H1 (cell line): ENCODE measurements at regions not wholly inside any gene's neighbourhood (a gene's known extent, or its start where the extent isn't known, plus 50 kb on each side); places are given as distances from the start of the nearest gene placed in this dataset.

ENCODE experiments used
- CTCF ChIA-PET: fragments of 300-600 bp; sonication (Branson Sonifier 250); formaldehyde crosslinking; loops from one replicate; lab custom pipeline; 2021; ENCODE audit not compliant: partially characterized antibody; lab: Charles Lee
- POLR2A ChIA-PET: fragments of 300-600 bp; sonication (Branson Sonifier 250); formaldehyde crosslinking; loops from one replicate; lab custom pipeline; 2021; ENCODE audit warnings: inconsistent platforms; ENCODE audit not compliant: partially characterized antibody; lab: Charles Lee
- DNase-seq, 2 experiments: peaks; one replicate each; pipeline versions ENCODE4 v3.0.0 to v3.0.0-alpha.2; 2010 to 2022; ENCODE audit warnings: low spot score in 2 of 2, low read depth in 1 of 2, mixed read lengths in 1 of 2
- FAIRE-seq: peaks from 2 replicates; lab custom pipeline; 2011; peaks lifted over from hg19 to GRCh38; lab: Jason Lieb, UNC
- H2AFZ ChIP-seq: 2 replicates; pipeline ENCODE4 v1.8.1; 2012; ENCODE audit warnings: low read length, inconsistent platforms
- H2AK5ac ChIP-seq: 2 replicates; pipeline ENCODE4 v1.6.1; 2013; ENCODE audit warnings: low read depth, low read length
- H2BK120ac ChIP-seq: replicated peaks from 2 replicates; pipeline ENCODE3; 2013; ENCODE audit warnings: low read depth, low read length, inconsistent platforms
- H2BK12ac ChIP-seq: 2 replicates; pipeline ENCODE4 v1.6.1; 2013; ENCODE audit warnings: low read depth, low read length
- H2BK15ac ChIP-seq: 2 replicates; pipeline ENCODE4 v1.6.1; 2013; ENCODE audit warnings: low read length
- H2BK20ac ChIP-seq: 2 replicates; pipeline ENCODE4 v1.6.1; 2013; ENCODE audit warnings: low read length
- H2BK5ac ChIP-seq: 2 replicates; pipeline ENCODE4 v1.6.1; 2013; ENCODE audit warnings: low read depth, low read length
- H3K14ac ChIP-seq: 2 replicates; pipeline ENCODE4 v1.6.1; 2013; ENCODE audit warnings: inconsistent platforms; ENCODE audit not compliant: insufficient read length
- H3K18ac ChIP-seq: 2 replicates; pipeline ENCODE4 v1.6.1; 2013; ENCODE audit warnings: low read length; ENCODE audit errors: extremely low read depth
- H3K23ac ChIP-seq: 2 replicates; pipeline ENCODE4 v1.6.1; 2013; ENCODE audit warnings: inconsistent platforms; ENCODE audit not compliant: insufficient read length
- H3K23me2 ChIP-seq: 2 replicates; pipeline ENCODE4 v1.6.1; 2013; ENCODE audit warnings: low read depth, low read length
- H3K27ac ChIP-seq: 2 replicates; pipeline ENCODE4 v1.6.1; 2011; ENCODE audit warnings: low read depth, low read length, inconsistent platforms
- H3K27me3 ChIP-seq, 4 experiments: replicated peaks in 1 of 4; 1 replicate in 1 of 4; 2 replicates in 3 of 4; pipeline versions ENCODE4 v1.6.1 to v1.8.1; 2011 to 2013; ENCODE audit warnings: low read length in 3 of 4, mild to moderate bottlenecking in 3 of 4, inconsistent platforms in 2 of 4, mixed read lengths in 2 of 4, moderate library complexity in 1 of 4; ENCODE audit not compliant: control insufficient read depth in 3 of 4, insufficient read depth in 3 of 4; ENCODE audit errors: extremely low read depth in 1 of 4
- H3K36me3 ChIP-seq, 4 experiments: 2 replicates each; pipeline versions ENCODE4 v1.6.1 to v1.8.1; 2011 to 2013; ENCODE audit warnings: mild to moderate bottlenecking in 4 of 4, low read length in 3 of 4, moderate library complexity in 2 of 4, control low read depth in 1 of 4, inconsistent platforms in 1 of 4; ENCODE audit not compliant: insufficient read depth in 4 of 4, control insufficient read depth in 2 of 4
- H3K4ac ChIP-seq: replicated peaks from 2 replicates; pipeline ENCODE3; 2013; ENCODE audit warnings: low read length, low read depth, mixed read lengths, inconsistent platforms; ENCODE audit not compliant: insufficient read length
- H3K4me1 ChIP-seq, 4 experiments: replicated peaks in 1 of 4; 1 replicate in 1 of 4; 2 replicates in 3 of 4; pipeline versions ENCODE4 v1.6.1 to v1.8.1; 2011 to 2013; ENCODE audit warnings: low read length in 3 of 4, inconsistent platforms in 2 of 4, mixed read lengths in 1 of 4; ENCODE audit not compliant: insufficient read depth in 4 of 4, control insufficient read depth in 3 of 4
- H3K4me2 ChIP-seq, 2 experiments: 2 replicates each; pipeline versions ENCODE4 v1.6.1 to v1.8.1; 2011 to 2013; ENCODE audit warnings: low read depth in 2 of 2, low read length in 2 of 2, control low read depth in 1 of 2, inconsistent platforms in 1 of 2, mild to moderate bottlenecking in 1 of 2; ENCODE audit not compliant: insufficient read depth in 1 of 2
- H3K4me3 ChIP-seq, 4 experiments: fragments of 200-600, 300-600 bp in 1 of 4; sonication (generic), shearing (Covaris generic), sonication (Bioruptor Twin) in 1 of 4; 2 replicates each; pipeline versions ENCODE4 v1.5.1 to v1.8.1; 2011 to 2016; ENCODE audit warnings: low read length in 4 of 4, low read depth in 3 of 4, control low read depth in 2 of 4, inconsistent platforms in 2 of 4, mild to moderate bottlenecking in 2 of 4, mixed read lengths in 1 of 4, moderate library complexity in 1 of 4; ENCODE audit not compliant: insufficient read depth in 2 of 4; ENCODE audit errors: extremely low read depth in 1 of 4
- H3K56ac ChIP-seq: replicated peaks from 2 replicates; pipeline ENCODE3; 2013; ENCODE audit warnings: low read depth, mild to moderate bottlenecking, mixed read lengths, low read length, inconsistent platforms; ENCODE audit not compliant: insufficient read length
- H3K79me1 ChIP-seq: 2 replicates; pipeline ENCODE4 v1.6.1; 2013; ENCODE audit warnings: low read depth, low read length, control low read depth
- H3K79me2 ChIP-seq, 2 experiments: 2 replicates each; pipeline versions ENCODE4 v1.6.1 to v1.8.1; 2012 to 2013; ENCODE audit warnings: low read length in 2 of 2, mild to moderate bottlenecking in 2 of 2, inconsistent platforms in 1 of 2; ENCODE audit not compliant: insufficient read depth in 2 of 2, control insufficient read depth in 1 of 2
- H3K9ac ChIP-seq, 4 experiments: replicated peaks in 1 of 4; 1 replicate in 1 of 4; 2 replicates in 3 of 4; pipeline versions ENCODE4 v1.6.1 to v1.8.1; 2011 to 2013; ENCODE audit warnings: low read depth in 3 of 4, low read length in 3 of 4, control low read depth in 2 of 4, mild to moderate bottlenecking in 2 of 4, moderate library complexity in 2 of 4, inconsistent platforms in 1 of 4; ENCODE audit errors: extremely low read depth in 1 of 4
- H3K9me3 ChIP-seq, 2 experiments: 2 replicates each; pipeline versions ENCODE4 v1.6.1 to v1.8.1; 2012 to 2013; ENCODE audit warnings: mild to moderate bottlenecking in 2 of 2, moderate library complexity in 2 of 2, control low read depth in 1 of 2, inconsistent platforms in 1 of 2, low read depth in 1 of 2, low read length in 1 of 2, mixed read lengths in 1 of 2; ENCODE audit not compliant: insufficient read depth in 2 of 2
- H4K20me1 ChIP-seq, 2 experiments: replicated peaks in 1 of 2; 2 replicates each; pipeline versions ENCODE3 to v1.8.1; 2011 to 2013; ENCODE audit warnings: inconsistent platforms in 2 of 2, low read length in 2 of 2, mild to moderate bottlenecking in 1 of 2; ENCODE audit not compliant: insufficient read depth in 2 of 2, control insufficient read depth in 1 of 2
- H4K5ac ChIP-seq: 2 replicates; pipeline ENCODE4 v1.6.1; 2013; ENCODE audit warnings: low read length, low read depth, mixed read lengths, inconsistent platforms; ENCODE audit not compliant: insufficient read length
- H4K8ac ChIP-seq: 2 replicates; pipeline ENCODE4 v1.8.0; 2013; ENCODE audit warnings: mild to moderate bottlenecking, moderate library complexity, low read length, inconsistent platforms; ENCODE audit not compliant: insufficient read depth; ENCODE audit errors: extremely low read depth
- H4K91ac ChIP-seq: replicated peaks from 2 replicates; pipeline ENCODE3; 2013; ENCODE audit warnings: low read length, mixed read lengths, inconsistent platforms; ENCODE audit not compliant: insufficient read length
- BRCA1 ChIP-seq: IDR thresholded peaks from 2 replicates; pipeline ENCODE4 v1.6.1; 2012; ENCODE audit warnings: low read depth, low read length, improper control_type of control experiment
- E2F6 ChIP-seq: IDR thresholded peaks from 2 replicates; pipeline ENCODE4 v1.6.1; 2012; ENCODE audit warnings: inconsistent platforms
- GTF2F1 ChIP-seq: IDR thresholded peaks from 2 replicates; pipeline ENCODE4 v1.6.1; 2012; ENCODE audit warnings: low read depth, low read length, improper control_type of control experiment, borderline replicate concordance
- HDAC2 ChIP-seq, 2 experiments: fragments of 300-600 bp in 1 of 2; sonication (generic) in 1 of 2; IDR thresholded peaks; 2 replicates each; pipeline ENCODE4 v1.6.1; 2011 to 2012; ENCODE audit warnings: low read depth in 2 of 2, low read length in 2 of 2, mild to moderate bottlenecking in 2 of 2, moderate library complexity in 2 of 2, borderline replicate concordance in 1 of 2, inconsistent platforms in 1 of 2
- RFX5 ChIP-seq: IDR thresholded peaks from 2 replicates; pipeline ENCODE4 v1.6.1; 2011; ENCODE audit warnings: low read depth, low read length, improper control_type of control experiment, borderline replicate concordance
- RXRA ChIP-seq: IDR thresholded peaks from 2 replicates; pipeline ENCODE4 v1.6.1; 2011; ENCODE audit warnings: low read depth, mild to moderate bottlenecking, low read length, moderate library complexity; ENCODE audit not compliant: insufficient read depth
- SIN3A ChIP-seq, 2 experiments: IDR thresholded peaks in 1 of 2; conservative IDR thresholded peaks in 1 of 2; 2 replicates each; pipeline ENCODE4 v1.6.1; 2011 to 2012; ENCODE audit warnings: low read length in 2 of 2, improper control_type of control experiment in 1 of 2, low read depth in 1 of 2, mild to moderate bottlenecking in 1 of 2
- TAF7 ChIP-seq: optimal IDR thresholded peaks from 2 replicates; pipeline ENCODE3; 2011; ENCODE audit warnings: low read depth, mild to moderate bottlenecking, inconsistent platforms, low read length, moderate library complexity, borderline replicate concordance
- ZNF274 ChIP-seq: IDR thresholded peaks from 2 replicates; pipeline ENCODE4 v1.7.0; 2012; ENCODE audit warnings: low read length, borderline replicate concordance; ENCODE audit errors: extremely low read depth
- WGBS, 2 experiments: shearing (Covaris generic) in 1 of 2; methylation state at CpG; one replicate each; pipeline versions ENCODE4 v1.1.6 to v1.1.7; 2013 to 2015; ENCODE audit warnings: low lambda C conversion rate in 2 of 2, mixed read lengths in 2 of 2, inconsistent platforms in 1 of 2, low coverage in 1 of 2, missing lambda C conversion rate in 1 of 2; ENCODE audit not compliant: insufficient replicate concordance in 2 of 2, insufficient coverage in 1 of 2, insufficient read length in 1 of 2; ENCODE audit errors: extremely low coverage in 1 of 2, missing lambda C conversion rate in 1 of 2; 5-methylcytosine and 5-hydroxymethylcytosine counted together
- TF ChIP-seq, protein P1 (sequence below), 3 experiments: IDR thresholded peaks; 1 replicate in 2 of 3; 2 replicates in 1 of 3; pipeline versions ENCODE4 v1.5.1 to v1.6.1; 2011; ENCODE audit warnings: low read length in 3 of 3, mild to moderate bottlenecking in 3 of 3, inconsistent platforms in 2 of 3, low read depth in 1 of 3, moderate library complexity in 1 of 3; ENCODE audit not compliant: insufficient read depth in 1 of 3; ENCODE audit errors: control extremely low read depth in 1 of 3

DNA sequence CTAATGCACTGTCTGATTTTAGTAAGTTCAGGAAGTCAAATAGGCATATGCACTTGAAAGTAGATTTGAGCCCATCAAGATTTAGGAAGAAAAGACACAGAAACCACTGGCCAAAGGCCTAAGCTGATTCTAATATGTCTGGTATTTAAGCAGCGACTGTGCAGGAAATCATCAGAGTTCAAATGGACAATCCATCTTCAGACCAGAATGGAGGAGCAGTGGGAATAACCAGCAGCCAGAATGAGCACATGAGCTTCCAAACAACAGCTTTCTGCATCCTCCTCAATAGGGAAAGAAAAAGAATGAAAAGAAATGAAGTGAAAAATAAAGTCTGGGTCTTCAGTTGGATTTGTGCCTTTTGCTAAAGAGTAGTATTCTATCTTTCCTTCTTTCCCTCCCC lies 50.6 kb downstream of the SOD2 start:
- no peaks in the 10 kb centered on the region for H3K79me1 ChIP-seq
- WGBS, 2 experiments, result 90% methylated on average over 1 of the region's 1 CpG; no CpG with 5 or more reads in 1 of the 2 experiments
- no peak overlapping the region for H2BK120ac ChIP-seq
- H3K4me2 ChIP-seq, result no peak overlapping the region
- H4K8ac ChIP-seq, result no peak overlapping the region
- no peak overlapping the region for H2BK20ac ChIP-seq
- H3K4me3 ChIP-seq, result no peak overlapping the region
- ChIA-PET POLR2A (no interaction called here), CTCF (interaction anchor here (2.6 kb wide), 1 partner anchor 13 kb away, joined by 13 read pairs; no protein-coding TSS in a partner anchor)
- no peaks in the 10 kb centered on the region; a peak in 2 of 7 replicates for H3K4me1 ChIP-seq
- no peak overlapping the region for H2BK12ac ChIP-seq
- H2BK15ac ChIP-seq, result no peak overlapping the region
- H3K23ac ChIP-seq, result no peak overlapping the region
- H3K9me3 ChIP-seq, result peaks cover 26 to 32% of the 10 kb centered on the region in 2 experiments; a peak in 3 of 4 replicates
- no peak overlapping the region for H3K14ac ChIP-seq
- H3K27ac ChIP-seq, result no peak overlapping the region
- no peak overlapping the region for H3K18ac ChIP-seq
- no peak overlapping the region for H3K4ac ChIP-seq
- no peak overlapping the region for H2AK5ac ChIP-seq
- no peak overlapping the region for H3K56ac ChIP-seq
- H3K23me2 ChIP-seq, result no peaks in the 10 kb centered on the region
- no peak for FAIRE-seq
- DNase-seq, result no peak
- H2AFZ ChIP-seq, result no peak overlapping the region
- no peaks in the 10 kb centered on the region for H3K36me3 ChIP-seq
- no peak overlapping the region for H2BK5ac ChIP-seq
- no peaks in the 10 kb centered on the region for H3K27me3 ChIP-seq
- no peak overlapping the region for H3K9ac ChIP-seq
- no peak overlapping the region for H4K5ac ChIP-seq
- H4K20me1 ChIP-seq, result no peaks in the 10 kb centered on the region
- H3K79me2 ChIP-seq, result no peaks in the 10 kb centered on the region
- no peak overlapping the region for H4K91ac ChIP-seq
- TF ChIP-seq GTF2F1, result no peak
- TF ChIP-seq BRCA1, result no peak
- no peak for TF ChIP-seq RFX5
- TF ChIP-seq HDAC2 (IDR thresholded peaks at IDR 0.05; ENCODE audit: borderline replicate concordance in 1 of 2, low read depth in 2 of 2, low read length in 2 of 2), result no peak
- TF ChIP-seq, protein P1, sequence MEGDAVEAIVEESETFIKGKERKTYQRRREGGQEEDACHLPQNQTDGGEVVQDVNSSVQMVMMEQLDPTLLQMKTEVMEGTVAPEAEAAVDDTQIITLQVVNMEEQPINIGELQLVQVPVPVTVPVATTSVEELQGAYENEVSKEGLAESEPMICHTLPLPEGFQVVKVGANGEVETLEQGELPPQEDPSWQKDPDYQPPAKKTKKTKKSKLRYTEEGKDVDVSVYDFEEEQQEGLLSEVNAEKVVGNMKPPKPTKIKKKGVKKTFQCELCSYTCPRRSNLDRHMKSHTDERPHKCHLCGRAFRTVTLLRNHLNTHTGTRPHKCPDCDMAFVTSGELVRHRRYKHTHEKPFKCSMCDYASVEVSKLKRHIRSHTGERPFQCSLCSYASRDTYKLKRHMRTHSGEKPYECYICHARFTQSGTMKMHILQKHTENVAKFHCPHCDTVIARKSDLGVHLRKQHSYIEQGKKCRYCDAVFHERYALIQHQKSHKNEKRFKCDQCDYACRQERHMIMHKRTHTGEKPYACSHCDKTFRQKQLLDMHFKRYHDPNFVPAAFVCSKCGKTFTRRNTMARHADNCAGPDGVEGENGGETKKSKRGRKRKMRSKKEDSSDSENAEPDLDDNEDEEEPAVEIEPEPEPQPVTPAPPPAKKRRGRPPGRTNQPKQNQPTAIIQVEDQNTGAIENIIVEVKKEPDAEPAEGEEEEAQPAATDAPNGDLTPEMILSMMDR (IDR thresholded peaks at IDR 0.05; ENCODE audit: control extremely low read depth in 1 of 3, insufficient read depth in 1 of 3, low read depth in 1 of 3, low read length in 3 of 3), result no peak
- TF ChIP-seq RXRA, result no peak
- no peak for TF ChIP-seq SIN3A (conservative IDR thresholded peaks at IDR 0.05 in 1 of 2, IDR thresholded peaks at IDR 0.05 in 1 of 2; ENCODE audit: low read depth in 1 of 2, low read length in 2 of 2)
- no peak for TF ChIP-seq E2F6
- no peak for TF ChIP-seq TAF7
- no peak for TF ChIP-seq ZNF274
